ENCODE measurements at regions not wholly inside any gene's neighbourhood (a gene's known extent, or its start where the extent isn't known, plus 50 kb on each side); places are given as distances from the start of the nearest gene placed in this dataset.
A peak's percentile ranks its signal among the peaks of the same experiment; 100 is the strongest.

- TF ChIP-seq GATA2 (IDR thresholded peaks at IDR 0.05; ENCODE audit: insufficient read depth, insufficient read length, low read depth, low read length): no peak
- TF ChIP-seq JUN (IDR thresholded peaks at IDR 0.05; ENCODE audit: borderline replicate concordance, insufficient read depth, insufficient read length, low read depth): no peak
- peak; percentile 44 to 46 for TF ChIP-seq CTCF (IDR thresholded peaks at IDR 0.05; ENCODE audit: extremely low read depth in 1 of 2, insufficient read depth in 1 of 2, low read depth in 1 of 2, low read length in 2 of 2)
- TF ChIP-seq POLR2AphosphoS5 (IDR thresholded peaks at IDR 0.05; ENCODE audit: insufficient read depth, low read depth, low read length): no peak
- Histone ChIP-seq H4K20me1 (replicated peaks; ENCODE audit: control insufficient read depth, extremely low read depth, insufficient read depth, low read length) (no peaks in the 10 kb centered on the region), H3K36me3 (ENCODE audit: control insufficient read depth in 2 of 2, extremely low read depth in 1 of 2, insufficient read depth in 2 of 2, low read length in 2 of 2) (no peaks in the 10 kb centered on the region), H3K79me2 (ENCODE audit: control insufficient read depth, insufficient read depth, low read length) (no peaks in the 10 kb centered on the region), H3K9me3 (replicated peaks; ENCODE audit: control insufficient read depth, insufficient read depth, low read length) (no peaks in the 10 kb centered on the region), H3K4me3 (replicated peaks in 1 of 3; ENCODE audit: insufficient read depth in 1 of 3, low read depth in 1 of 3, low read length in 3 of 3) (no peak overlapping the region), H3K9ac (replicated peaks; ENCODE audit: extremely low read depth, insufficient read depth, low read length) (no peak overlapping the region), H2AFZ (ENCODE audit: low read depth, low read length) (no peak overlapping the region), H3K27me3 (ENCODE audit: control insufficient read depth in 2 of 2, insufficient read depth in 2 of 2, low read length in 2 of 2) (no peaks in the 10 kb centered on the region), H3K9me1 (replicated peaks; ENCODE audit: control insufficient read depth, extremely low read depth, insufficient read depth, low read length) (no peaks in the 10 kb centered on the region), H3K4me1 (ENCODE audit: control insufficient read depth, extremely low read depth, insufficient read depth, low read length) (no peaks in the 10 kb centered on the region), H3K27ac (ENCODE audit: insufficient read depth, low read depth, low read length) (no peak overlapping the region), H3K4me2 (ENCODE audit: insufficient read depth, low read length) (no peak overlapping the region)
- BruUV-seq (replicated peaks): no TSS peak
- intact Hi-C loops (cut with micrococcal nuclease): loop anchor here (10.0 kb wide), 1 partner anchor 324 kb away; no protein-coding TSS in a partner anchor
- POLR2A ChIA-PET: no interaction called here
- dilution Hi-C loops (cut with MboI; ENCODE audit: extremely low pct_ligation_motif_present, low sequenced_read_pairs): no loop called here
- peak; percentile 11 for DNase-seq (ENCODE audit: low read depth, low spot score)
- FAIRE-seq: no peak
- CTCF ChIA-PET: interaction anchor here (0.7 to 1.2 kb wide), 6 partner anchors 8 to 81 kb away, joined by 3 to 6 read pairs (median 4); no protein-coding TSS in a partner anchor
Observed at GRCh38 chr16:19980632-19981265, 92.9 kb downstream of the GPR139 start.

- dilution Hi-C loops (cut with MboI; ENCODE audit: extremely low pct_ligation_motif_present, low sequenced_read_pairs): no loop called here
- Histone ChIP-seq H3K79me2 (ENCODE audit: control insufficient read depth, insufficient read depth, low read length) (no peaks in the 10 kb centered on the region), H3K4me2 (ENCODE audit: insufficient read depth, low read length) (no peak overlapping the region), H2AFZ (ENCODE audit: low read depth, low read length) (no peak overlapping the region), H3K9me3 (replicated peaks; ENCODE audit: control insufficient read depth, insufficient read depth, low read length) (no peaks in the 10 kb centered on the region), H3K36me3 (ENCODE audit: control insufficient read depth in 2 of 2, extremely low read depth in 1 of 2, insufficient read depth in 2 of 2, low read length in 2 of 2) (no peaks in the 10 kb centered on the region), H3K9ac (replicated peaks; ENCODE audit: extremely low read depth, insufficient read depth, low read length) (no peak overlapping the region), H4K20me1 (replicated peaks; ENCODE audit: control insufficient read depth, extremely low read depth, insufficient read depth, low read length) (no peaks in the 10 kb centered on the region), H3K27me3 (ENCODE audit: control insufficient read depth in 2 of 2, insufficient read depth in 2 of 2, low read length in 2 of 2) (no peaks in the 10 kb centered on the region), H3K4me3 (replicated peaks in 1 of 3; ENCODE audit: insufficient read depth in 1 of 3, low read depth in 1 of 3, low read length in 3 of 3) (no peak overlapping the region), H3K27ac (ENCODE audit: insufficient read depth, low read depth, low read length) (no peak overlapping the region), H3K9me1 (replicated peaks; ENCODE audit: control insufficient read depth, extremely low read depth, insufficient read depth, low read length) (no peaks in the 10 kb centered on the region), H3K4me1 (ENCODE audit: control insufficient read depth, extremely low read depth, insufficient read depth, low read length) (no peaks in the 10 kb centered on the region)
- intact Hi-C loops (cut with micrococcal nuclease): loop anchor here (10.0 kb wide), 1 partner anchor 325 kb away; no protein-coding TSS in a partner anchor
- FAIRE-seq: no peak
- no peak for DNase-seq (ENCODE audit: low read depth, low spot score)
- POLR2A ChIA-PET: no interaction called here
- no peak for TF ChIP-seq POLR2A (IDR thresholded peaks at IDR 0.05; ENCODE audit: low read depth, low read length)
- no peak for TF ChIP-seq EZH2 (IDR thresholded peaks at IDR 0.05; ENCODE audit: borderline replicate concordance, low read depth, low read length, severe bottlenecking)
- TF ChIP-seq MYC (IDR thresholded peaks at IDR 0.05; ENCODE audit: low read depth, low read length): no peak
- TF ChIP-seq FOS (IDR thresholded peaks at IDR 0.05; ENCODE audit: borderline replicate concordance, insufficient read depth, low read length): no peak
- TF ChIP-seq CTCF (IDR thresholded peaks at IDR 0.05; ENCODE audit: extremely low read depth in 1 of 2, insufficient read depth in 1 of 2, low read depth in 1 of 2, low read length in 2 of 2): no peak
- no peak for TF ChIP-seq POLR2AphosphoS5 (IDR thresholded peaks at IDR 0.05; ENCODE audit: insufficient read depth, low read depth, low read length)
- TF ChIP-seq, protein P1, sequence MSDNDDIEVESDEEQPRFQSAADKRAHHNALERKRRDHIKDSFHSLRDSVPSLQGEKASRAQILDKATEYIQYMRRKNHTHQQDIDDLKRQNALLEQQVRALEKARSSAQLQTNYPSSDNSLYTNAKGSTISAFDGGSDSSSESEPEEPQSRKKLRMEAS (IDR thresholded peaks at IDR 0.05; ENCODE audit: insufficient read depth, insufficient read length): no peak
- TF ChIP-seq GATA2 (IDR thresholded peaks at IDR 0.05; ENCODE audit: insufficient read depth, insufficient read length, low read depth, low read length): no peak
- no peak for TF ChIP-seq JUN (IDR thresholded peaks at IDR 0.05; ENCODE audit: borderline replicate concordance, insufficient read depth, insufficient read length, low read depth)
- CTCF ChIA-PET: no interaction called here
- BruUV-seq (replicated peaks): no TSS peak
Observed at GRCh38 chr16:19979638-19980037, 94.1 kb downstream of the GPR139 start.

Measured in endothelial cell of umbilical vein (primary cell).